Ectodermal cell (in vitro differentiated cells): ENCODE measurements at regions not wholly inside any gene's neighbourhood (a gene's known extent, or its start where the extent isn't known, plus 50 kb on each side); places are given as distances from the start of the nearest gene placed in this dataset.

ENCODE experiments used
- H3K27ac ChIP-seq: 2 replicates; pipeline ENCODE4 v1.7.0; 2013; ENCODE audit warnings: mild to moderate bottlenecking, low read depth, low read length; ENCODE audit not compliant: insufficient read depth, poor library complexity, severe bottlenecking
- H3K27me3 ChIP-seq: 2 replicates; pipeline ENCODE4 v1.7.0; 2013; ENCODE audit warnings: mild to moderate bottlenecking, low read length; ENCODE audit not compliant: insufficient read depth, control insufficient read depth, poor library complexity, severe bottlenecking
- H3K36me3 ChIP-seq: one replicate; pipeline ENCODE4 v1.7.0; 2013; ENCODE audit warnings: low read length; ENCODE audit not compliant: control insufficient read depth, insufficient read depth
- H3K4me1 ChIP-seq: one replicate; pipeline ENCODE4 v1.7.0; 2013; ENCODE audit warnings: low read length; ENCODE audit not compliant: control insufficient read depth, insufficient read depth
- H3K4me3 ChIP-seq: 2 replicates; pipeline ENCODE4 v1.7.0; 2013; ENCODE audit warnings: low read depth, low read length, control low read depth; ENCODE audit not compliant: insufficient read depth
- H3K9me3 ChIP-seq: 2 replicates; pipeline ENCODE4 v1.7.0; 2013; ENCODE audit warnings: mild to moderate bottlenecking, low read length, moderate library complexity; ENCODE audit not compliant: control insufficient read depth
- WGBS, 2 experiments: methylation state at CpG; one replicate each; pipeline ENCODE4 v1.1.7; 2013; ENCODE audit warnings: missing lambda C conversion rate in 2 of 2; 5-methylcytosine and 5-hydroxymethylcytosine counted together

GRCh38 chr18:78855188-78855587, 124.4 kb upstream of the SALL3 start:
- Histone ChIP-seq H3K27me3 (no peaks in the 10 kb centered on the region), H3K4me3 (no peak overlapping the region), H3K9me3 (no peaks in the 10 kb centered on the region), H3K36me3 (no peaks in the 10 kb centered on the region), H3K4me1 (no peaks in the 10 kb centered on the region), H3K27ac (no peak overlapping the region)
- WGBS, 2 experiments, result 76 to 86% methylated on average over 4 of the region's 4 CpGs

GRCh38 chr18:78856569-78857313, 122.9 kb upstream of the SALL3 start:
- no peak overlapping the region for H3K27ac ChIP-seq
- H3K36me3 ChIP-seq, result no peaks in the 10 kb centered on the region
- H3K4me3 ChIP-seq, result no peak overlapping the region
- no peaks in the 10 kb centered on the region for H3K9me3 ChIP-seq
- no peaks in the 10 kb centered on the region for H3K4me1 ChIP-seq
- no peaks in the 10 kb centered on the region for H3K27me3 ChIP-seq
- WGBS, 2 experiments, result 95 to 96% methylated on average over 50 of the region's 50 CpGs

GRCh38 chr18:78857314-78858150, 122.1 kb upstream of the SALL3 start:
- Histone ChIP-seq H3K27me3 (no peaks in the 10 kb centered on the region), H3K27ac (no peak overlapping the region), H3K4me3 (no peak overlapping the region), H3K36me3 (no peaks in the 10 kb centered on the region), H3K9me3 (no peaks in the 10 kb centered on the region), H3K4me1 (no peaks in the 10 kb centered on the region)
- WGBS, 2 experiments, result 89% methylated on average over 42 of the region's 42 CpGs

GRCh38 chr18:78859686-78860085, 119.9 kb upstream of the SALL3 start:
- Histone ChIP-seq H3K36me3 (no peaks in the 10 kb centered on the region), H3K27me3 (no peaks in the 10 kb centered on the region), H3K4me3 (no peak overlapping the region), H3K4me1 (no peaks in the 10 kb centered on the region), H3K27ac (no peak overlapping the region), H3K9me3 (no peaks in the 10 kb centered on the region)
- 92 to 94% methylated on average over 11 of the region's 11 CpGs for WGBS, 2 experiments

GRCh38 chr18:78860117-78860516, 119.5 kb upstream of the SALL3 start:
- Histone ChIP-seq H3K27ac (no peak overlapping the region), H3K27me3 (no peaks in the 10 kb centered on the region), H3K36me3 (no peaks in the 10 kb centered on the region), H3K4me3 (no peak overlapping the region), H3K9me3 (no peaks in the 10 kb centered on the region), H3K4me1 (no peaks in the 10 kb centered on the region)
- 78 to 79% methylated on average over 11 of the region's 11 CpGs for WGBS, 2 experiments

GRCh38 chr18:78861116-78861515, 118.5 kb upstream of the SALL3 start:
- H3K27me3 ChIP-seq, result no peaks in the 10 kb centered on the region
- no peaks in the 10 kb centered on the region for H3K4me1 ChIP-seq
- no peak overlapping the region for H3K27ac ChIP-seq
- 91 to 96% methylated on average over 11 of the region's 11 CpGs for WGBS, 2 experiments
- H3K36me3 ChIP-seq, result no peaks in the 10 kb centered on the region
- H3K9me3 ChIP-seq, result no peaks in the 10 kb centered on the region
- no peak overlapping the region for H3K4me3 ChIP-seq

- H3K9me3 ChIP-seq, result no peaks in the 10 kb centered on the region
- no peaks in the 10 kb centered on the region for H3K27me3 ChIP-seq
- H3K4me3 ChIP-seq, result no peak overlapping the region
- WGBS, 2 experiments, result 73 to 75% methylated on average over 7 of the region's 7 CpGs
- H3K27ac ChIP-seq, result no peak overlapping the region
- H3K36me3 ChIP-seq, result no peaks in the 10 kb centered on the region
- H3K4me1 ChIP-seq, result no peaks in the 10 kb centered on the region
Observed at GRCh38 chr18:78861706-78862105, 117.9 kb upstream of the SALL3 start.

GRCh38 chr18:78862395-78862794, 117.2 kb upstream of the SALL3 start:
- 93 to 95% methylated on average over 9 of the region's 9 CpGs for WGBS, 2 experiments
- Histone ChIP-seq H3K4me1 (no peaks in the 10 kb centered on the region), H3K36me3 (no peaks in the 10 kb centered on the region), H3K27me3 (no peaks in the 10 kb centered on the region), H3K4me3 (no peak overlapping the region), H3K27ac (no peak overlapping the region), H3K9me3 (no peaks in the 10 kb centered on the region)

GRCh38 chr18:78865056-78865598, 114.5 kb upstream of the SALL3 start:
- H3K9me3 ChIP-seq, result no peaks in the 10 kb centered on the region
- 93 to 94% methylated on average over 5 of the region's 5 CpGs for whole genome bisulfite sequencing, 2 experiments
- H3K36me3 ChIP-seq, result no peaks in the 10 kb centered on the region
- no peak overlapping the region for H3K27ac ChIP-seq
- H3K4me1 ChIP-seq, result no peaks in the 10 kb centered on the region
- no peaks in the 10 kb centered on the region for H3K27me3 ChIP-seq
- no peak overlapping the region for H3K4me3 ChIP-seq

- H3K27ac ChIP-seq, result no peak overlapping the region
- H3K9me3 ChIP-seq, result no peaks in the 10 kb centered on the region
- H3K36me3 ChIP-seq, result no peaks in the 10 kb centered on the region
- 96% methylated on average over 14 of the region's 14 CpGs for WGBS, 2 experiments
- H3K27me3 ChIP-seq, result no peaks in the 10 kb centered on the region
- no peak overlapping the region for H3K4me3 ChIP-seq
- H3K4me1 ChIP-seq, result no peaks in the 10 kb centered on the region
Observed at GRCh38 chr18:78865771-78866310, 113.8 kb upstream of the SALL3 start.
